ENCODE measurements at regions not wholly inside any gene's neighbourhood (a gene's known extent, or its start where the extent isn't known, plus 50 kb on each side); places are given as distances from the start of the nearest gene placed in this dataset.

GRCh38 chr3:35336601-35337000, 302.7 kb upstream of the ARPP21 start:
- TF ChIP-seq POLR2A (IDR thresholded peaks at IDR 0.05) (no peak), CTCF (IDR thresholded peaks at IDR 0.05) (no peak)
- no peak overlapping the region for H3K27ac ChIP-seq
- no peaks in the 10 kb centered on the region for H3K4me1 ChIP-seq
- no peak for DNase-seq
- no peaks in the 10 kb centered on the region for H3K27me3 ChIP-seq
- H3K36me3 ChIP-seq (ENCODE audit: low read depth, missing control alignments), result no peaks in the 10 kb centered on the region
- no peaks in the 10 kb centered on the region for H3K9me3 ChIP-seq
- H3K4me3 ChIP-seq, result no peak overlapping the region
- intact Hi-C loops (cut with DNase I; ENCODE audit: low total_unique reads), result no loop called here

- Histone ChIP-seq H3K4me1 (no peaks in the 10 kb centered on the region), H3K27me3 (no peaks in the 10 kb centered on the region), H3K9me3 (no peaks in the 10 kb centered on the region), H3K36me3 (ENCODE audit: low read depth, missing control alignments) (no peaks in the 10 kb centered on the region), H3K27ac (no peak overlapping the region), H3K4me3 (no peak overlapping the region)
- intact Hi-C loops (cut with DNase I; ENCODE audit: low total_unique reads), result no loop called here
- TF ChIP-seq CTCF (IDR thresholded peaks at IDR 0.05) (no peak), POLR2A (IDR thresholded peaks at IDR 0.05) (no peak)
- WGBS, 2 donors, result 33 to 41% methylated on average over 2 of the region's 2 CpGs
- no peak for DNase-seq
These were observed 301.1 kb upstream of the ARPP21 start for GRCh38 chr3:35338186-35338585.

- Histone ChIP-seq H3K9me3 (no peaks in the 10 kb centered on the region), H3K27ac (no peak overlapping the region), H3K4me1 (no peaks in the 10 kb centered on the region), H3K4me3 (no peak overlapping the region), H3K36me3 (ENCODE audit: low read depth, missing control alignments) (no peaks in the 10 kb centered on the region), H3K27me3 (no peaks in the 10 kb centered on the region)
- WGBS, 2 donors, result 92 to 95% methylated on average over 1 of the region's 1 CpG
- TF ChIP-seq CTCF (IDR thresholded peaks at IDR 0.05), result no peak
- no peak for DNase-seq
- intact Hi-C loops (cut with DNase I; ENCODE audit: low total_unique reads), result no loop called here
These were observed 259.1 kb upstream of the ARPP21 start for GRCh38 chr3:35380196-35380595.

GRCh38 chr3:35383216-35383615, 256.1 kb upstream of the ARPP21 start:
- WGBS, 2 donors, result 75 to 88% methylated on average over 2 of the region's 2 CpGs
- H3K27ac ChIP-seq, result no peak overlapping the region

More at GRCh38 chr3:35383216-35383615, 256.1 kb upstream of the ARPP21 start:
- H3K27me3 ChIP-seq, result no peaks in the 10 kb centered on the region
- TF ChIP-seq CTCF (IDR thresholded peaks at IDR 0.05), result no peak
- no peak for TF ChIP-seq POLR2A (IDR thresholded peaks at IDR 0.05)
- DNase-seq, result no peak
- no peak overlapping the region for H3K4me3 ChIP-seq
- no peaks in the 10 kb centered on the region for H3K9me3 ChIP-seq
- no peaks in the 10 kb centered on the region for H3K4me1 ChIP-seq
- intact Hi-C loops (cut with DNase I; ENCODE audit: low total_unique reads), result no loop called here
- no peaks in the 10 kb centered on the region for H3K36me3 ChIP-seq (ENCODE audit: low read depth, missing control alignments)
